ENCODE measurements at regions not wholly inside any gene's neighbourhood (a gene's known extent, or its start where the extent isn't known, plus 50 kb on each side); places are given as distances from the start of the nearest gene placed in this dataset.

- TF ChIP-seq CTCF (conservative IDR thresholded peaks at IDR 0.05; ENCODE audit: low read depth, low read length): no peak
- no peak for TF ChIP-seq EZH2 (IDR thresholded peaks at IDR 0.05; ENCODE audit: borderline replicate concordance, low read depth, low read length, poor library complexity, severe bottlenecking)
These were observed 1391.7 kb upstream of the MIR17HG start for GRCh38 chr13:89955773-89956172.

Data from A673 (cell line).